PC-3 (cell line): ENCODE measurements at regions not wholly inside any gene's neighbourhood (a gene's known extent, or its start where the extent isn't known, plus 50 kb on each side); places are given as distances from the start of the nearest gene placed in this dataset.
"Not testable (repeated sequence)": the region's sequence is repeated elsewhere in the genome, so short reads cannot be mapped to it uniquely, and the experiment has no call there.

Experiments used
- ATAC-seq: fragments of 200-7000 bp; cut with Tn5 transposase; 2 replicates; pipeline ENCODE4 v1.9.1; 2020; ENCODE audit warnings: mild to moderate bottlenecking, moderate library complexity
- BruUV-seq: library from RNA; stranded (reverse); fragments of 400-500 nt; replicated peaks from 2 replicates; lab custom pipeline; 2021; lab: Mats Ljungman, UMichigan
- CTCF ChIA-PET: fragments of 300-600 bp; sonication (Branson Sonifier 250); formaldehyde crosslinking; loops from one replicate; lab custom pipeline; 2022; ENCODE audit warnings: antibody characterized with exemption; lab: Charles Lee
- POLR2A ChIA-PET: fragments of 300-600 bp; sonication (Branson Sonifier 250); formaldehyde crosslinking; loops from one replicate; lab custom pipeline; 2022; ENCODE audit warnings: antibody characterized with exemption; ENCODE audit not compliant: unreplicated experiment; lab: Charles Lee
- DNase-seq: peaks from one replicate; pipeline ENCODE4 v3.0.0-alpha.2; 2015
- H2AFZ ChIP-seq: fragments of 300-600 bp; sonication (generic); 2 replicates; pipeline ENCODE4 v1.6.0; 2016; ENCODE audit warnings: antibody characterized with exemption, low read length
- H3F3A ChIP-seq: fragments of 300-600 bp; sonication (generic); one replicate; pipeline ENCODE4 v1.6.0; 2017; ENCODE audit warnings: antibody characterized with exemption, low read length, control low read depth, mild to moderate bottlenecking; ENCODE audit not compliant: unreplicated experiment
- H3K27ac ChIP-seq: fragments of 300-600 bp; sonication (generic); 2 replicates; pipeline ENCODE4 v1.5.1; 2016; ENCODE audit warnings: mild to moderate bottlenecking, low read length
- H3K27me3 ChIP-seq: fragments of 300-600 bp; sonication (generic); 2 replicates; pipeline ENCODE4 v1.6.1; 2016; ENCODE audit warnings: low read length, mixed read lengths
- H3K36me3 ChIP-seq: fragments of 300-600 bp; sonication (generic); 2 replicates; pipeline ENCODE4 v1.6.1; 2016; ENCODE audit warnings: low read depth, mixed run types, low read length, mixed read lengths
- H3K4me1 ChIP-seq: fragments of 300-600 bp; sonication (generic); 2 replicates; pipeline ENCODE4 v1.5.1; 2016; ENCODE audit warnings: low read length; ENCODE audit not compliant: insufficient read depth
- H3K4me2 ChIP-seq: fragments of 300-600 bp; sonication (generic); 2 replicates; pipeline ENCODE4 v1.6.0; 2016; ENCODE audit warnings: low read length
- H3K4me3 ChIP-seq: fragments of 300-600 bp; sonication (generic); 2 replicates; pipeline ENCODE4 v1.5.1; 2016; ENCODE audit warnings: mild to moderate bottlenecking, low read length, mixed read lengths
- H3K79me2 ChIP-seq: fragments of 300-600 bp; sonication (generic); 2 replicates; pipeline ENCODE4 v1.6.1; 2017; ENCODE audit warnings: low read length, mixed read lengths
- H3K9ac ChIP-seq: fragments of 300-600 bp; sonication (generic); 2 replicates; pipeline ENCODE4 v1.6.0; 2016; ENCODE audit warnings: mild to moderate bottlenecking, low read length
- H3K9me2 ChIP-seq: fragments of 300-600 bp; sonication (generic); replicated peaks from 2 replicates; pipeline ENCODE4 v1.6.1; 2016; ENCODE audit warnings: mixed run types, low read length, mixed read lengths
- H3K9me3 ChIP-seq: fragments of 300-600 bp; sonication (generic); 2 replicates; pipeline ENCODE4 v1.6.1; 2016; ENCODE audit warnings: low read length, mixed read lengths
- H4K20me1 ChIP-seq: fragments of 300-600 bp; sonication (generic); 2 replicates; pipeline ENCODE4 v1.6.1; 2016; ENCODE audit warnings: low read length, mixed read lengths
- EZH2 ChIP-seq: fragments of 300-600 bp; sonication (generic); IDR thresholded peaks from one replicate; pipeline ENCODE4 v1.6.1; 2017; ENCODE audit warnings: antibody characterized with exemption, mild to moderate bottlenecking, low read length; ENCODE audit not compliant: unreplicated experiment
- EZH2phosphoT487 ChIP-seq: fragments of 300-600 bp; sonication (generic); IDR thresholded peaks from 2 replicates; pipeline ENCODE4 v1.6.1; 2018; ENCODE audit warnings: mild to moderate bottlenecking, antibody characterized with exemption, low read length, borderline replicate concordance
- intact Hi-C: fragments of 100-400 bp; cut with micrococcal nuclease; formaldehyde crosslinking; loops from 2 replicates; pipeline ENCODE4 v1.9.0; 2023
- TF ChIP-seq, protein P1 (sequence below): fragments of 300-600 bp; sonication (generic); conservative IDR thresholded peaks from 2 replicates; pipeline ENCODE4 v1.5.1; 2017; ENCODE audit warnings: antibody characterized with exemption, low read depth, mild to moderate bottlenecking, low read length

DNA sequence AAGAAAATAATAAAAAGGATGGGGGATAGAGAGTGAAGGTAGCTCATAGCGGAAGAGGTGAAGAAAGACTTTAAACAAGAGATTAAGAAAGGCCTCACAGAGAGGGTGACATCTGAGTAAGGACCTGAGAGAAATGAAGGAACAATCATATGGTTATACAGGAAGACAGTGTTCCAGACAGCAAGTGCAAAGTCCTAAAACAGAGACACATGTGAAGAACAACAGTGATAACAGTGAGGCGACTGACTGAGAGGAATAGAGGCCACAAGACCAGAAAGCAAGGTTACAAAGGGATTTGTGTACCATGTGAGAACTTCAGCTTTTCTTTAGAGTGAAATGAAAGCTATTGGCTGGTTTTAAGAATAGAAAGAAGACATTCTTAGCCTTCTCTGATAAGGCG, 141.6 kb upstream of the PALMD start:
- BruUV-seq: no TSS peak
- Histone ChIP-seq H3K9ac (no peak overlapping the region), H2AFZ (no peak overlapping the region), H3F3A (no peaks in the 10 kb centered on the region), H3K36me3 (no peaks in the 10 kb centered on the region), H4K20me1 (no peaks in the 10 kb centered on the region), H3K9me2 (no peaks in the 10 kb centered on the region), H3K4me3 (no peak overlapping the region), H3K9me3 (no peaks in the 10 kb centered on the region), H3K27ac (no peak overlapping the region), H3K4me1 (no peaks in the 10 kb centered on the region), H3K79me2 (no peaks in the 10 kb centered on the region), H3K4me2 (no peak overlapping the region), H3K27me3 (no peaks in the 10 kb centered on the region)
- ATAC-seq (no peak), DNase-seq (no peak)
- ChIA-PET POLR2A (no interaction called here), CTCF (no interaction called here)
- TF ChIP-seq EZH2phosphoT487 (no peak), EZH2 (no peak)
- TF ChIP-seq, protein P1, sequence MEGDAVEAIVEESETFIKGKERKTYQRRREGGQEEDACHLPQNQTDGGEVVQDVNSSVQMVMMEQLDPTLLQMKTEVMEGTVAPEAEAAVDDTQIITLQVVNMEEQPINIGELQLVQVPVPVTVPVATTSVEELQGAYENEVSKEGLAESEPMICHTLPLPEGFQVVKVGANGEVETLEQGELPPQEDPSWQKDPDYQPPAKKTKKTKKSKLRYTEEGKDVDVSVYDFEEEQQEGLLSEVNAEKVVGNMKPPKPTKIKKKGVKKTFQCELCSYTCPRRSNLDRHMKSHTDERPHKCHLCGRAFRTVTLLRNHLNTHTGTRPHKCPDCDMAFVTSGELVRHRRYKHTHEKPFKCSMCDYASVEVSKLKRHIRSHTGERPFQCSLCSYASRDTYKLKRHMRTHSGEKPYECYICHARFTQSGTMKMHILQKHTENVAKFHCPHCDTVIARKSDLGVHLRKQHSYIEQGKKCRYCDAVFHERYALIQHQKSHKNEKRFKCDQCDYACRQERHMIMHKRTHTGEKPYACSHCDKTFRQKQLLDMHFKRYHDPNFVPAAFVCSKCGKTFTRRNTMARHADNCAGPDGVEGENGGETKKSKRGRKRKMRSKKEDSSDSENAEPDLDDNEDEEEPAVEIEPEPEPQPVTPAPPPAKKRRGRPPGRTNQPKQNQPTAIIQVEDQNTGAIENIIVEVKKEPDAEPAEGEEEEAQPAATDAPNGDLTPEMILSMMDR: no peak
- intact Hi-C loops: no loop called here

DNA sequence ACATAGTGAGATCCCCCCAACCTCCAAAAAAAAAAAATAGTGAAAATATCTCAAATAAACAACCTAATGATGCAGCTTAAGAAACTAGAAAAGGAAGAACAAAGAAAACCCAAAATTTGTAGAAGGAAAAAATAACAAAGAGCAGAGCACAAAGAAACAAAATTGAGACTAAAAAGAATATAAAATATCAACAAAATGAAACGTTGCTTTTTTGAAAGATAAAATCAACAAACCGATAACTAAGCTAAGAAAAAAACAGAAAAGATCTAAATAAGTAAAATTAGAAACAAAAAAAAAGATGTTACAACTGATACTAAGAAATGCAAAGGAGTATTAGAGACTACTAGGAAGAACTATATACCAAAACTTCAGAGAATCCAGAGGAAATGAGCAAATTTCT, 139.3 kb upstream of the PALMD start:
- ChIA-PET POLR2A (no interaction called here), CTCF (no interaction called here)
- H3K4me3 ChIP-seq: no peak overlapping the region
- H3K27me3 ChIP-seq: no peaks in the 10 kb centered on the region
- BruUV-seq: no TSS peak
- H4K20me1 ChIP-seq: no peaks in the 10 kb centered on the region
- no peaks in the 10 kb centered on the region for H3K9me3 ChIP-seq
- H2AFZ ChIP-seq: no peak overlapping the region
- no peaks in the 10 kb centered on the region for H3K9me2 ChIP-seq
- intact Hi-C loops: no loop called here
- DNase-seq (no peak), ATAC-seq (no peak)
- H3K4me2 ChIP-seq: no peak overlapping the region
- H3K79me2 ChIP-seq: no peaks in the 10 kb centered on the region
- no peaks in the 10 kb centered on the region for H3F3A ChIP-seq
- H3K36me3 ChIP-seq: no peaks in the 10 kb centered on the region
- H3K27ac ChIP-seq: no peak overlapping the region
- TF ChIP-seq, protein P1: no peak
- TF ChIP-seq EZH2phosphoT487 (no peak), EZH2 (no peak)
- no peaks in the 10 kb centered on the region for H3K4me1 ChIP-seq
- no peak overlapping the region for H3K9ac ChIP-seq

DNA sequence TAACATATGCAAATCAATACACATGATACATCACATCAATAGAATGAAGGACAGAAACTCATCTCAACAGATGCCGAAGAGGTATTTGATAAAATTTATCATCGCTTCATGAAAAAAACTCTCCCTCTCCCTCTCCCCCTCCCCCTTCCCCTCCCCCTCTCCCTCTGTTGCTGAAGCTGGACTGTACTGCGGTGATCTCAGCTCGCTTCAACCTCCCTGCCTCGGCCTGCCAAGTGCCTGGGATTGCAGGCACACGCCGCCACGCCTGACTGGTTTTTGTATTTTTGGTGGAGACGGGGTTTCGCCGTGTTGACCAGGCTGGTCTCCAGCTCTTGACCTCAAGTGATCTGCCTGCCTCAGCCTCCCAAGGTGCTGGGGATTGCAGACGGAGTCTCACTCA, 138.5 kb upstream of the PALMD start:
- DNase-seq, H3K4me2 ChIP-seq, BruUV-seq, ATAC-seq, CTCF ChIA-PET, H3K36me3 ChIP-seq, H3K27ac ChIP-seq, H3K27me3 ChIP-seq, H3K4me3 ChIP-seq, H3K9me3 ChIP-seq, H3K4me1 ChIP-seq, intact Hi-C loops, H2AFZ ChIP-seq, H3F3A ChIP-seq, H3K9me2 ChIP-seq, H3K9ac ChIP-seq, H4K20me1 ChIP-seq, POLR2A ChIA-PET, H3K79me2 ChIP-seq: not testable (repeated sequence)
